Psoas muscle (tissue), 7 donors: ENCODE measurements at regions not wholly inside any gene's neighbourhood (a gene's known extent, or its start where the extent isn't known, plus 50 kb on each side); places are given as distances from the start of the nearest gene placed in this dataset.

Source experiments
- ATAC-seq, 4 donors: fragments of 200-7000 bp; cut with Tn5 transposase; one replicate each; pipeline ENCODE4 v1.9.1; 2020; ENCODE audit warnings: moderate library complexity in 3 of 4, mild to moderate bottlenecking in 2 of 4
- DNase-seq, 2 donors: peaks; one replicate each; pipeline ENCODE4 v3.0.0-alpha.2; 2020
- H3K27ac ChIP-seq: fragments of 200-600 bp; one replicate; pipeline ENCODE4 v1.8.0; 2022
- H3K27me3 ChIP-seq, 3 donors: fragments of 200-600 bp in 1 of 3; one replicate each; pipeline versions ENCODE4 v1.6.1 to v1.8.0; 2013 to 2022; ENCODE audit warnings: low read length in 2 of 3, mild to moderate bottlenecking in 2 of 3, moderate library complexity in 1 of 3; ENCODE audit not compliant: insufficient read depth in 3 of 3
- H3K36me3 ChIP-seq, 2 donors: fragments of 200-600 bp in 1 of 2; one replicate each; pipeline versions ENCODE4 v1.6.1 to v1.8.0; 2013 to 2022; ENCODE audit warnings: low read depth in 1 of 2, mild to moderate bottlenecking in 1 of 2, moderate library complexity in 1 of 2; ENCODE audit not compliant: insufficient read depth in 1 of 2
- H3K4me1 ChIP-seq: fragments of 200-600 bp; one replicate; pipeline ENCODE4 v1.8.0; 2022
- H3K4me3 ChIP-seq: fragments of 200-600 bp; one replicate; pipeline ENCODE4 v1.8.0; 2022; ENCODE audit warnings: mild to moderate bottlenecking
- H3K9me3 ChIP-seq: fragments of 200-600 bp; one replicate; pipeline ENCODE4 v1.8.0; 2022
- WGBS, 3 donors: extraction: QIAGEN DNeasy Blood & Tissue Kit; methylation state at CpG; one replicate each; pipeline versions ENCODE4 v1.1.6 to v1.1.7; 2013; 5-methylcytosine and 5-hydroxymethylcytosine counted together
- intact Hi-C, 2 donors: fragments of 100-400 bp; cut with DNase I; formaldehyde crosslinking; loops; one replicate each; pipeline versions ENCODE4 v1.11.0 to v1.14.2; 2022
- TF ChIP-seq, protein P1 (sequence below): fragments of 200-600 bp; IDR thresholded peaks from one replicate; pipeline ENCODE4 v1.8.0; 2022; ENCODE audit warnings: antibody characterized with exemption
- donor health status: healthy with polysubstance abuse.
- donor health status: DM: no; HTN: no; CAD: no; lungs with moderate emphysema.
- donor health status: Bipolar disorder and iron deficiency.
- donor health status: healthy.
- donor health status: DM: yes; HTN: yes; CAD: no.
- donor health status: DM: no; HTN: no; CAD: no.
- donor health status: DM: yes; HTN: yes; CAD: no.

DNA sequence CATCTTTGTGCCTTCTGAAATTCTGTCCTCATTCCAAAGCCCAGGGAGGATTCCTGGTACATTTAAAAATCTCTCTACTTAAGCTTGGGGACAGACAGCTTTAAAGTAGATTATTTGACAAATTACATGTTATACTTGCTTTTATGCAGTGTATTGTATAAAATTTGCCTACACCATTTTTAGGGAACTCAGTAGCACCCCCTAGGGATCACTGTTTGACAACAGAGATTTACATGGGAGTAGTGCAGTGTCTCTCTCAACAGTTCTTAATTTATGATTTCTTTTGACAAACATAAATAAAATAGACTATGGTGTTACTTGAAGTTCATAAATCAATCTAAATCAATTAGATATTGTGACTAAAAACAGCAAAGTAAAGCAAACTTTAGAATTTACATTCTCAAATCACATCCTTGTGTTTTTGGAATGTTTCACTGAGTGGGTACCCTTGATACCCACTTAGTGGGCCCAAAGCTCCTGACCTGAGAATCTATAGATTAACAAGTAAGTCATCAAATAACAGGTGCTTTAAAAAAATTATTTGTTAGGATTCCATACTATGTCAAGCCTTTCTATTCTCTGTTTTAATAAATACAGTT, 428.8 kb downstream of the DYNC2H1 start:
- Histone ChIP-seq H3K4me3 (no peak overlapping the region), H3K36me3 (no peaks in the 10 kb centered on the region), H3K4me1 (no peaks in the 10 kb centered on the region), H3K27ac (no peak overlapping the region), H3K9me3 (no peaks in the 10 kb centered on the region), H3K27me3 (no peaks in the 10 kb centered on the region)
- ATAC-seq, result no peak
- no peak for DNase-seq
- TF ChIP-seq, protein P1, sequence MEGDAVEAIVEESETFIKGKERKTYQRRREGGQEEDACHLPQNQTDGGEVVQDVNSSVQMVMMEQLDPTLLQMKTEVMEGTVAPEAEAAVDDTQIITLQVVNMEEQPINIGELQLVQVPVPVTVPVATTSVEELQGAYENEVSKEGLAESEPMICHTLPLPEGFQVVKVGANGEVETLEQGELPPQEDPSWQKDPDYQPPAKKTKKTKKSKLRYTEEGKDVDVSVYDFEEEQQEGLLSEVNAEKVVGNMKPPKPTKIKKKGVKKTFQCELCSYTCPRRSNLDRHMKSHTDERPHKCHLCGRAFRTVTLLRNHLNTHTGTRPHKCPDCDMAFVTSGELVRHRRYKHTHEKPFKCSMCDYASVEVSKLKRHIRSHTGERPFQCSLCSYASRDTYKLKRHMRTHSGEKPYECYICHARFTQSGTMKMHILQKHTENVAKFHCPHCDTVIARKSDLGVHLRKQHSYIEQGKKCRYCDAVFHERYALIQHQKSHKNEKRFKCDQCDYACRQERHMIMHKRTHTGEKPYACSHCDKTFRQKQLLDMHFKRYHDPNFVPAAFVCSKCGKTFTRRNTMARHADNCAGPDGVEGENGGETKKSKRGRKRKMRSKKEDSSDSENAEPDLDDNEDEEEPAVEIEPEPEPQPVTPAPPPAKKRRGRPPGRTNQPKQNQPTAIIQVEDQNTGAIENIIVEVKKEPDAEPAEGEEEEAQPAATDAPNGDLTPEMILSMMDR, result peak; percentile 22
- intact Hi-C loops, result no loop called here

DNA sequence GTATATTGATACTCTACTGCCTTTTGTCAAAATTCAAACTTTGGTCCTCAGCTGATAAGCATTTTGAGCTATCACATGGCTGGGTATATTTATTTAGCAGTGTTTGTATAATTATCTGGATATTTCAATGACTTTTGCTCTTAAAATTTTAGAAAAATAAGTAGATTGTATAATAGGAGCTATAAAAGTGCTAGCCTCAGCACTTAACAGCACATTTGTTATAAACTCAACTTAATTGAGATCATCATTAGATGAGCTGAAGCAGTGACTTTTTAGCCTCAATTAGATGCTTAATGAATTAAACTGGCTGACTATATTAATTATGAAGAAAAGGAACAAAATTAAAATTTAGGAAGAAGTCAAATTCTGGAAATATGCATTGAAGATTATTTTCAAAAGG, 429.9 kb downstream of the DYNC2H1 start:
- ATAC-seq (no peak), DNase-seq (no peak)
- intact Hi-C loops, result no loop called here
- H3K27me3 ChIP-seq, result no peaks in the 10 kb centered on the region
- H3K4me3 ChIP-seq, result no peak overlapping the region
- TF ChIP-seq, protein P1, result no peak
- no peaks in the 10 kb centered on the region for H3K9me3 ChIP-seq
- H3K4me1 ChIP-seq, result no peaks in the 10 kb centered on the region
- H3K36me3 ChIP-seq, result no peaks in the 10 kb centered on the region
- no peak overlapping the region for H3K27ac ChIP-seq

DNA sequence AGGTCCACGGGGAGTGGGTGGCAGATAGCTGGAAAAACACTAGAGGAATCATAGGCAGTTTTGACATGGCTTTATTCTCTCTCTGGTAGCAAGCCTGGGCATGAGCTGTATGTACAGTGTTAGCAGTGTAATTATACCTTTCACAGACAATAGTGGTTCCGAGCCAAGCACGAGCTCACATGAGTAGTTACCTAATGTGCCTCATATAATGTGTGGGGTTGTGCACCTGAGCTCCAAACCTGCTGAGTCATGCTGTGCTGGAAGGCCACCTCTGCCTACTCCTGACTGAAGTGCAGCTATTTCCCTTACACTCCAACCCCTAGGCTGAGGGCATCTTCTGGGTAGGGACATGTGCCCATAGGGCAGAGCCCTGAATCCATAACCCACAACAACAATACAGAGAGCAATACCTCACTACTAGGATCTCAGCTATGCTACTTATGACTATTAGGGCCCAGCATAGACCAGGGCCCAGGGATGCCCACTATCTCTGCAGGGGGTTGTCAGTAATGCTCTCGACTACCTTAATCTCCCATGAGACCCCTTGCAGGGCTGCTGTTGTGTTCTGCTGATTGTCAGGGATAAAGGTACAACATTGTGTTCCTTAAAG, 432.1 kb downstream of the DYNC2H1 start:
- no peaks in the 10 kb centered on the region for H3K36me3 ChIP-seq
- no peak overlapping the region for H3K27ac ChIP-seq
- H3K4me1 ChIP-seq, result no peaks in the 10 kb centered on the region
- intact Hi-C loops, result no loop called here
- DNase-seq, result no peak
- TF ChIP-seq, protein P1, result no peak
- no peaks in the 10 kb centered on the region for H3K9me3 ChIP-seq
- ATAC-seq, result no peak
- H3K27me3 ChIP-seq, result no peaks in the 10 kb centered on the region
- no peak overlapping the region for H3K4me3 ChIP-seq
- WGBS, 3 donors, result 79 to 89% (median 85%) methylated on average over 4 of the region's 4 CpGs

DNA sequence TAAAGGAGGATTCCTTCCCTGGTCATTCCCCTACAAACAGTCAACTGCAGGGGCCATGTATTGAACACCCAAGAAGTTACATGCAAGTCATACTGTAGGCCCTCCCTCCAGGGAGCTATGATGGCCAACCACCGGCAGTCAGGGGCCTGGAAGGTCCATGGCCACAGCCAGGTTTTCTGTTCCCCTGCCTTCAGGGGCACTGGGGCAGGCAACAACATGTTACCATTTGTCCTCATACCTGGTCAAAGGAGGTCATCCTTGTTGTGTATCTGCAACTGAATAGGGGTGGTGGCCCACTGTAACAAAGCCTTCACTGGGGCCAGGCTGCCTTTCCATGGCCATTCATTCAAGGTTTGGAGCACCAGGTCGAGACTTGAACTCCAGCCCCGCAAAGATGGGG, 433.6 kb downstream of the DYNC2H1 start:
- no peak for ATAC-seq
- intact Hi-C loops, result no loop called here
- WGBS, 3 donors, result 89 to 94% (median 89%) methylated on average over 3 of the region's 3 CpGs

More for the DNA sequence above, 433.6 kb downstream of the DYNC2H1 start:
- H3K36me3 ChIP-seq, result no peaks in the 10 kb centered on the region
- no peaks in the 10 kb centered on the region for H3K4me1 ChIP-seq
- DNase-seq, result no peak
- no peaks in the 10 kb centered on the region for H3K27me3 ChIP-seq
- no peak overlapping the region for H3K4me3 ChIP-seq
- TF ChIP-seq, protein P1, result no peak
- no peak overlapping the region for H3K27ac ChIP-seq
- no peaks in the 10 kb centered on the region for H3K9me3 ChIP-seq
